Endothelial cell of umbilical vein (primary cell): ENCODE measurements at regions not wholly inside any gene's neighbourhood (a gene's known extent, or its start where the extent isn't known, plus 50 kb on each side); places are given as distances from the start of the nearest gene placed in this dataset.

Source experiments
- BruUV-seq: library from RNA; stranded (reverse); fragments of 400-500 nt; replicated peaks from 2 replicates; lab custom pipeline; 2021; lab: Mats Ljungman, UMichigan
- CTCF ChIA-PET: fragments of 300-600, 350-600 bp; sonication (Branson Sonifier 250); formaldehyde crosslinking; loops from one replicate; lab custom pipeline; 2021; ENCODE audit warnings: antibody characterized with exemption, inconsistent platforms; lab: Charles Lee
- POLR2A ChIA-PET: fragments of 300-600, 350-600 bp; sonication (Branson Sonifier 250); formaldehyde crosslinking; loops from one replicate; lab custom pipeline; 2021; ENCODE audit warnings: antibody characterized with exemption, inconsistent platforms; lab: Charles Lee
- DNase-seq: peaks from one replicate; pipeline ENCODE4 v3.0.0-alpha.2; 2011; ENCODE audit warnings: low read depth, low spot score
- FAIRE-seq: peaks from 2 replicates; lab custom pipeline; 2011; peaks lifted over from hg19 to GRCh38; lab: Jason Lieb, UNC
- H2AFZ ChIP-seq: 2 replicates; pipeline ENCODE4 v1.6.0; 2012; ENCODE audit warnings: low read depth, low read length, control low read depth, inconsistent platforms
- H3K27ac ChIP-seq: 2 replicates; pipeline ENCODE4 v1.5.1; 2011; ENCODE audit warnings: low read depth, mild to moderate bottlenecking, control low read depth, low read length, moderate library complexity; ENCODE audit not compliant: insufficient read depth
- H3K27me3 ChIP-seq, 2 experiments: 2 replicates each; pipeline versions ENCODE4 v1.6.0 to v1.6.1; 2011; ENCODE audit warnings: low read length in 2 of 2, mixed read lengths in 1 of 2; ENCODE audit not compliant: control insufficient read depth in 2 of 2, insufficient read depth in 2 of 2
- H3K36me3 ChIP-seq, 2 experiments: 2 replicates in 1 of 2; 3 replicates in 1 of 2; pipeline ENCODE4 v1.5.1; 2011; ENCODE audit warnings: low read length in 2 of 2, mild to moderate bottlenecking in 1 of 2, moderate library complexity in 1 of 2; ENCODE audit not compliant: control insufficient read depth in 2 of 2, insufficient read depth in 2 of 2; ENCODE audit errors: extremely low read depth in 1 of 2
- H3K4me1 ChIP-seq: 3 replicates; pipeline ENCODE4 v1.5.1; 2011; ENCODE audit warnings: mild to moderate bottlenecking, low read length; ENCODE audit not compliant: control insufficient read depth, insufficient read depth; ENCODE audit errors: extremely low read depth
- H3K4me2 ChIP-seq: 2 replicates; pipeline ENCODE4 v1.6.1; 2011; ENCODE audit warnings: low read length, control low read depth, mixed read lengths; ENCODE audit not compliant: insufficient read depth
- H3K4me3 ChIP-seq, 3 experiments: fragments of 200-600 bp in 1 of 3; sonication (generic), shearing (Covaris generic) in 1 of 3; replicated peaks in 1 of 3; 2 replicates each; pipeline ENCODE4 v1.5.1; 2011 to 2016; ENCODE audit warnings: control low read depth in 3 of 3, low read length in 3 of 3, mild to moderate bottlenecking in 2 of 3, inconsistent platforms in 1 of 3, low read depth in 1 of 3, moderate library complexity in 1 of 3; ENCODE audit not compliant: insufficient read depth in 1 of 3
- H3K79me2 ChIP-seq: 2 replicates; pipeline ENCODE4 v1.6.0; 2012; ENCODE audit warnings: low read length, inconsistent platforms; ENCODE audit not compliant: control insufficient read depth, insufficient read depth
- H3K9ac ChIP-seq: replicated peaks from 2 replicates; pipeline ENCODE3; 2011; ENCODE audit warnings: low read length, control low read depth; ENCODE audit not compliant: insufficient read depth; ENCODE audit errors: extremely low read depth
- H3K9me1 ChIP-seq: replicated peaks from 3 replicates; pipeline ENCODE4 v1.6.0; 2011; ENCODE audit warnings: mild to moderate bottlenecking, low read length; ENCODE audit not compliant: control insufficient read depth, insufficient read depth; ENCODE audit errors: extremely low read depth
- H3K9me3 ChIP-seq: replicated peaks from 2 replicates; pipeline ENCODE4 v1.5.1; 2012; ENCODE audit warnings: low read length, inconsistent platforms; ENCODE audit not compliant: control insufficient read depth, insufficient read depth
- H4K20me1 ChIP-seq: replicated peaks from 2 replicates; pipeline ENCODE3; 2011; ENCODE audit warnings: mild to moderate bottlenecking, low read length; ENCODE audit not compliant: control insufficient read depth, insufficient read depth; ENCODE audit errors: extremely low read depth
- EZH2 ChIP-seq: IDR thresholded peaks from 2 replicates; pipeline ENCODE4 v1.6.1; 2012; ENCODE audit warnings: borderline replicate concordance, low read depth, mild to moderate bottlenecking, moderate library complexity, low read length, inconsistent platforms; ENCODE audit not compliant: severe bottlenecking
- FOS ChIP-seq: IDR thresholded peaks from 2 replicates; pipeline ENCODE4 v1.6.1; 2011; ENCODE audit warnings: mild to moderate bottlenecking, low read length, moderate library complexity, borderline replicate concordance; ENCODE audit not compliant: insufficient read depth
- GATA2 ChIP-seq: IDR thresholded peaks from 2 replicates; pipeline ENCODE4 v1.7.0; 2011; ENCODE audit warnings: low read depth, mild to moderate bottlenecking, moderate library complexity, mixed read lengths, low read length; ENCODE audit not compliant: insufficient read length, insufficient read depth
- JUN ChIP-seq: IDR thresholded peaks from 2 replicates; pipeline ENCODE4 v1.6.1; 2011; ENCODE audit warnings: borderline replicate concordance, low read depth; ENCODE audit not compliant: insufficient read length, insufficient read depth
- MYC ChIP-seq: IDR thresholded peaks from one replicate; pipeline ENCODE4 v1.6.1; 2011; ENCODE audit warnings: mild to moderate bottlenecking, low read depth, low read length
- POLR2A ChIP-seq: IDR thresholded peaks from 2 replicates; pipeline ENCODE4 v1.6.1; 2012; ENCODE audit warnings: low read depth, mild to moderate bottlenecking, control low read depth, low read length
- POLR2AphosphoS5 ChIP-seq: IDR thresholded peaks from 2 replicates; pipeline ENCODE4 v1.6.1; 2012; ENCODE audit warnings: low read depth, mild to moderate bottlenecking, control low read depth, low read length, moderate library complexity; ENCODE audit not compliant: insufficient read depth
- dilution Hi-C: fragments of 300-500 bp; cut with MboI; formaldehyde crosslinking; loops from one replicate; pipeline ENCODE4 v1.15.0; 2019; ENCODE audit warnings: low sequenced_read_pairs; ENCODE audit not compliant: extremely low pct_ligation_motif_present
- intact Hi-C: fragments of 100-400 bp; cut with micrococcal nuclease; formaldehyde crosslinking; loops from one replicate; pipeline ENCODE4 v1.10.0; 2022
- TF ChIP-seq, protein P1 (sequence below): IDR thresholded peaks from 2 replicates; pipeline ENCODE4 v1.6.1; 2011; ENCODE audit not compliant: insufficient read depth, insufficient read length
- TF ChIP-seq, protein P2 (sequence below), 2 donors: IDR thresholded peaks; 1 replicate in 1 of 2; 2 replicates in 1 of 2; pipeline ENCODE4 v1.5.1; 2011; ENCODE audit warnings: low read length in 2 of 2, mild to moderate bottlenecking in 2 of 2, moderate library complexity in 2 of 2, control low read depth in 1 of 2, inconsistent platforms in 1 of 2, low read depth in 1 of 2; ENCODE audit not compliant: insufficient read depth in 1 of 2; ENCODE audit errors: extremely low read depth in 1 of 2

DNA sequence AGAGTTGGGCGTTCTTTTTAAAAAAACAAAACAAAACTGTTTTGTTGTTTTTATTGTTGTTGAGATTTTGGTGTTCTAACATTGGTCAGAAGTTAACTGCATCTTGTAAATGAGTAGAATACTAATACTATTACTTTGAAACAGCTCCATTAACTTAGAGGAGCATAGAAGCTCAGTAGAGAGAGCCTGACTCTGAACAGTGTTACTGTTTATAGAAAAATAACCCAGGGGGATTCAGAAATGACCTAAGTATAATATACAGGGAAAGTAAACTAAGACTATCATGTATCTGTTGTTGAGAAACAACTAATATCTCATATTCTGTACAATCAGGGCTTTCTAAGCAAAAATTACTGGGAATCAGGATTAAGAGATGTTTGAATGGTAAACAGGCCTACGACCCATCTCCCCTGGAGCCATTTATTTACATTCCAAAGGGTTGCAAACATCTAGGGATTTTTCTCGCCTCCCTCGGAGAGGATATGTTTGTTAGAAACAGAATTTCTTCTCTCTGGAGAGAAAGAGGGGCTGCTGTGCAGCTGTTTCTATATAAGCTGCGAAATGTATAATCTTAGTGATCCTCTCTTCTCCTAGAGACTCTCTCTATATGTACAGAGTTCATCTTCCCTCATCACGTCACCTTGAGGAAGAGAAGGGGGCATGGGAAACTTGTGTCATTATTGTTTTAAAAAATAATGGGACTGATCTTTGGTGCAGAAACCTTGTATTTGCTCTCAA is 827.5 kb upstream of the DPPA4 start:
- intact Hi-C loops (no loop called here), dilution Hi-C loops (no loop called here)
- ChIA-PET POLR2A (no interaction called here), CTCF (no interaction called here)
- H2AFZ ChIP-seq = no peak overlapping the region
- H3K9ac ChIP-seq = no peak overlapping the region
- H3K9me1 ChIP-seq = no peaks in the 10 kb centered on the region
- no peak overlapping the region for H3K4me2 ChIP-seq
- no peak for TF ChIP-seq POLR2A
- TF ChIP-seq, protein P1, sequence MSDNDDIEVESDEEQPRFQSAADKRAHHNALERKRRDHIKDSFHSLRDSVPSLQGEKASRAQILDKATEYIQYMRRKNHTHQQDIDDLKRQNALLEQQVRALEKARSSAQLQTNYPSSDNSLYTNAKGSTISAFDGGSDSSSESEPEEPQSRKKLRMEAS = no peak
- no peak for TF ChIP-seq GATA2
- no peak for TF ChIP-seq MYC
- TF ChIP-seq EZH2 = no peak
- TF ChIP-seq POLR2AphosphoS5 = no peak
- TF ChIP-seq FOS = no peak
- TF ChIP-seq, protein P2, sequence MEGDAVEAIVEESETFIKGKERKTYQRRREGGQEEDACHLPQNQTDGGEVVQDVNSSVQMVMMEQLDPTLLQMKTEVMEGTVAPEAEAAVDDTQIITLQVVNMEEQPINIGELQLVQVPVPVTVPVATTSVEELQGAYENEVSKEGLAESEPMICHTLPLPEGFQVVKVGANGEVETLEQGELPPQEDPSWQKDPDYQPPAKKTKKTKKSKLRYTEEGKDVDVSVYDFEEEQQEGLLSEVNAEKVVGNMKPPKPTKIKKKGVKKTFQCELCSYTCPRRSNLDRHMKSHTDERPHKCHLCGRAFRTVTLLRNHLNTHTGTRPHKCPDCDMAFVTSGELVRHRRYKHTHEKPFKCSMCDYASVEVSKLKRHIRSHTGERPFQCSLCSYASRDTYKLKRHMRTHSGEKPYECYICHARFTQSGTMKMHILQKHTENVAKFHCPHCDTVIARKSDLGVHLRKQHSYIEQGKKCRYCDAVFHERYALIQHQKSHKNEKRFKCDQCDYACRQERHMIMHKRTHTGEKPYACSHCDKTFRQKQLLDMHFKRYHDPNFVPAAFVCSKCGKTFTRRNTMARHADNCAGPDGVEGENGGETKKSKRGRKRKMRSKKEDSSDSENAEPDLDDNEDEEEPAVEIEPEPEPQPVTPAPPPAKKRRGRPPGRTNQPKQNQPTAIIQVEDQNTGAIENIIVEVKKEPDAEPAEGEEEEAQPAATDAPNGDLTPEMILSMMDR (IDR thresholded peaks at IDR 0.05; ENCODE audit: extremely low read depth in 1 of 2, insufficient read depth in 1 of 2, low read depth in 1 of 2, low read length in 2 of 2) = no peak
- TF ChIP-seq JUN = no peak
- FAIRE-seq (no peak), DNase-seq (no peak)
- no peaks in the 10 kb centered on the region for H3K27me3 ChIP-seq
- H3K4me3 ChIP-seq = no peak overlapping the region
- H3K4me1 ChIP-seq = no peaks in the 10 kb centered on the region
- no TSS peak for BruUV-seq
- no peaks in the 10 kb centered on the region for H4K20me1 ChIP-seq
- H3K27ac ChIP-seq = no peak overlapping the region
- no peaks in the 10 kb centered on the region for H3K79me2 ChIP-seq
- no peaks in the 10 kb centered on the region for H3K36me3 ChIP-seq
- no peaks in the 10 kb centered on the region for H3K9me3 ChIP-seq
